HCT116 (cell line): ENCODE measurements at regions not wholly inside any gene's neighbourhood (a gene's known extent, or its start where the extent isn't known, plus 50 kb on each side); places are given as distances from the start of the nearest gene placed in this dataset.

ENCODE experiments used
- ATAC-seq: fragments of 200-7000 bp; cut with Tn5 transposase; 2 replicates; pipeline ENCODE4 v1.9.1; 2020; ENCODE audit warnings: mild to moderate bottlenecking, moderate library complexity
- BruUV-seq: library from RNA; stranded (reverse); fragments of 400-500 nt; replicated peaks from 2 replicates; lab custom pipeline; 2021; lab: Mats Ljungman, UMichigan
- CTCF ChIA-PET: fragments of 300-600 bp; sonication (Branson Sonifier 250); formaldehyde crosslinking; loops from one replicate; lab custom pipeline; 2021; ENCODE audit warnings: antibody characterized with exemption; lab: Charles Lee
- POLR2A ChIA-PET: fragments of 300-600, 350-600 bp; sonication (Branson Sonifier 250); formaldehyde crosslinking; loops from one replicate; lab custom pipeline; 2021; ENCODE audit warnings: antibody characterized with exemption; lab: Charles Lee
- RAD21 ChIA-PET, 2 experiments: fragments of 300-600 bp; sonication (Branson Sonifier 250); formaldehyde crosslinking; loops; one replicate each; lab custom pipeline; 2023; ENCODE audit warnings: low total read pairs in 2 of 2; ENCODE audit not compliant: uncharacterized antibody in 2 of 2, unreplicated experiment in 2 of 2, low non-redundant PET in 1 of 2; lab: Charles Lee
- DNase-seq: peaks from one replicate; pipeline ENCODE4 v3.0.0-alpha.2; 2010; ENCODE audit warnings: low read depth, low spot score
- H2AFZ ChIP-seq: fragments of 200-600 bp; shearing (Covaris generic), sonication (generic); 2 replicates; pipeline ENCODE4 v1.6.1; 2017; ENCODE audit warnings: low read depth, mixed run types, mixed read lengths, antibody characterized with exemption, low read length; ENCODE audit not compliant: poor library complexity, severe bottlenecking
- H3K27ac ChIP-seq: 2 replicates; pipeline ENCODE4 v1.5.1; 2012; ENCODE audit warnings: low read depth, low read length
- H3K27me3 ChIP-seq: fragments of 200-600 bp; sonication (generic); 2 replicates; pipeline ENCODE4 v1.6.1; 2016; ENCODE audit warnings: mixed run types, low read length, mixed read lengths; ENCODE audit not compliant: insufficient read depth
- H3K36me3 ChIP-seq, 2 experiments: fragments of 200-500 bp in 1 of 2; fragments of 200-600 bp in 1 of 2; sonication (Bioruptor generic) in 1 of 2; sonication (generic) in 1 of 2; 2 replicates each; pipeline versions ENCODE4 v1.5.1 to v1.6.1; 2014 to 2016; ENCODE audit warnings: low read length in 2 of 2, inconsistent platforms in 1 of 2, mixed read lengths in 1 of 2, mixed run types in 1 of 2; ENCODE audit not compliant: insufficient read depth in 2 of 2, control insufficient read depth in 1 of 2
- H3K4me1 ChIP-seq, 2 experiments: fragments of 200-600 bp in 1 of 2; sonication (generic) in 1 of 2; 2 replicates each; pipeline versions ENCODE4 v1.5.1 to v1.6.1; 2012 to 2017; ENCODE audit warnings: low read length in 2 of 2, inconsistent platforms in 1 of 2, mild to moderate bottlenecking in 1 of 2, mixed read lengths in 1 of 2, mixed run types in 1 of 2, moderate library complexity in 1 of 2; ENCODE audit not compliant: insufficient read depth in 2 of 2, control insufficient read depth in 1 of 2
- H3K4me2 ChIP-seq: fragments of 200-600 bp; sonication (generic); 2 replicates; pipeline ENCODE4 v1.6.1; 2017; ENCODE audit warnings: mixed run types, low read length, mixed read lengths
- H3K4me3 ChIP-seq, 2 experiments: fragments of 200-600 bp in 1 of 2; sonication (generic) in 1 of 2; replicated peaks in 1 of 2; 2 replicates each; pipeline ENCODE4 v1.5.1; 2011 to 2016; ENCODE audit warnings: low read length in 2 of 2, control low read depth in 1 of 2, low read depth in 1 of 2, mild to moderate bottlenecking in 1 of 2, mixed read lengths in 1 of 2, mixed run types in 1 of 2
- H3K79me2 ChIP-seq: fragments of 200-600 bp; sonication (generic); 2 replicates; pipeline ENCODE4 v1.6.1; 2017; ENCODE audit warnings: mild to moderate bottlenecking, mixed run types, low read length, moderate library complexity, mixed read lengths; ENCODE audit not compliant: insufficient read depth
- H3K9ac ChIP-seq: fragments of 200-600 bp; sonication (generic); 2 replicates; pipeline ENCODE4 v1.6.1; 2016; ENCODE audit warnings: low read length, mixed read lengths
- H3K9me2 ChIP-seq: fragments of 200-600 bp; sonication (generic), shearing (Covaris generic); 2 replicates; pipeline ENCODE4 v1.6.1; 2017; ENCODE audit warnings: mixed run types, mild to moderate bottlenecking, moderate library complexity; ENCODE audit not compliant: insufficient read depth
- H3K9me3 ChIP-seq, 2 experiments: fragments of 200-500 bp in 1 of 2; fragments of 200-600 bp in 1 of 2; sonication (Bioruptor generic) in 1 of 2; sonication (generic) in 1 of 2; 2 replicates each; pipeline ENCODE4 v1.6.1; 2014 to 2017; ENCODE audit warnings: low read length in 2 of 2, mixed read lengths in 2 of 2, inconsistent platforms in 1 of 2, low read depth in 1 of 2, mild to moderate bottlenecking in 1 of 2, mixed run types in 1 of 2, moderate library complexity in 1 of 2; ENCODE audit not compliant: control insufficient read depth in 1 of 2, insufficient read depth in 1 of 2
- H4K20me1 ChIP-seq: fragments of 200-600 bp; sonication (generic), shearing (Covaris generic); 2 replicates; pipeline ENCODE4 v1.6.1; 2017; ENCODE audit warnings: mixed run types, mild to moderate bottlenecking, moderate library complexity; ENCODE audit not compliant: insufficient read depth
- CTCF ChIP-seq, 3 experiments: fragments of 200-600 bp in 1 of 3; sonication (generic) in 1 of 3; IDR thresholded peaks in 2 of 3; conservative IDR thresholded peaks in 1 of 3; 2 replicates each; pipeline ENCODE4 v1.5.1; 2012 to 2017; ENCODE audit warnings: low read depth in 2 of 3, low read length in 2 of 3, antibody characterized with exemption in 1 of 3, borderline replicate concordance in 1 of 3, control low read depth in 1 of 3, mild to moderate bottlenecking in 1 of 3, mixed read lengths in 1 of 3, mixed run types in 1 of 3, moderate library complexity in 1 of 3; ENCODE audit not compliant: insufficient read depth in 1 of 3
- EGR1 ChIP-seq: IDR thresholded peaks from 2 replicates; pipeline ENCODE4 v1.6.1; 2012; ENCODE audit warnings: low read depth
- ELF1 ChIP-seq: IDR thresholded peaks from 2 replicates; pipeline ENCODE4 v1.6.1; 2012; ENCODE audit warnings: low read depth, borderline replicate concordance
- JUND ChIP-seq: IDR thresholded peaks from 2 replicates; pipeline ENCODE4 v1.6.1; 2012
- MAX ChIP-seq: IDR thresholded peaks from 2 replicates; pipeline ENCODE4 v1.6.1; 2012
- POLR2A ChIP-seq: IDR thresholded peaks from 2 replicates; pipeline ENCODE4 v1.7.0; 2011; ENCODE audit warnings: borderline replicate concordance; ENCODE audit not compliant: insufficient read depth, insufficient read length; ENCODE audit errors: extremely low read depth
- POLR2AphosphoS5 ChIP-seq: IDR thresholded peaks from 2 replicates; pipeline ENCODE4 v1.6.1; 2011; ENCODE audit warnings: mild to moderate bottlenecking, low read depth, low read length, moderate library complexity
- RAD21 ChIP-seq: IDR thresholded peaks from 2 replicates; pipeline ENCODE4 v1.6.1; 2012; ENCODE audit warnings: low read depth, mild to moderate bottlenecking
- SIN3A ChIP-seq: IDR thresholded peaks from 2 replicates; pipeline ENCODE4 v1.6.1; 2012; ENCODE audit warnings: low read depth
- SRF ChIP-seq: IDR thresholded peaks from 2 replicates; pipeline ENCODE4 v1.6.1; 2012; ENCODE audit warnings: low read depth
- ZBTB33 ChIP-seq: IDR thresholded peaks from 2 replicates; pipeline ENCODE4 v1.6.1; 2011; ENCODE audit warnings: mild to moderate bottlenecking, low read length, moderate library complexity; ENCODE audit not compliant: insufficient replicate concordance; ENCODE audit errors: extremely low read depth
- ZFX ChIP-seq: fragments of 450-650 bp; IDR thresholded peaks from 2 replicates; pipeline ENCODE4 v1.6.1; 2017
- intact Hi-C: fragments of 100-400 bp; cut with micrococcal nuclease; formaldehyde crosslinking; loops from 2 replicates; pipeline ENCODE4 v1.10.0; 2022

DNA sequence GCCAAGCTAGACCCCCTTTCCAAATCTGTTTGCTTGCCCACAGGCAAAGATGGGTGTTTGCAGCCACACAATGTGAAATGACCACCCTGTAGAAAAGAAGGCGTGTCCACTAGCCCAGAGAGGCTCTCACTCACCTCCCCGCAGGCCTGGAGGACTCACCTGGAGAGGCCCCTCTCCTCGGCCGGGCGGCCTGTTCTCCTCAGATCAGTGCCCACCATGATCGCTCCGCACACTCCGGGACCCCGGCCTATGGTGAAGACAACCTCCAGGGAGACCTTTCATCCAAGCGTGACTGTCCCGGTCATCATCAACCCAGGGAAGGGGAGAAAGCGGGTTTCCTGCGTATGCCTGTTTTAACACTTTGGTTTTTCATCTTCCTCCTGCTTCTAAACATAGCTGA, 328.7 kb upstream of the SALL3 start:
- POLR2A ChIA-PET = no interaction called here
- TF ChIP-seq ZFX (no peak), JUND (no peak), MAX (no peak), RAD21 (no peak), POLR2AphosphoS5 (no peak), POLR2A (no peak), ELF1 (no peak), EGR1 (no peak), SRF (no peak), ZBTB33 (no peak), CTCF (IDR thresholded peaks at IDR 0.05 in 2 of 3, conservative IDR thresholded peaks at IDR 0.05 in 1 of 3; ENCODE audit: borderline replicate concordance in 1 of 3, insufficient read depth in 1 of 3, low read depth in 2 of 3, low read length in 2 of 3) (no peak), SIN3A (no peak)
- H3K9me3 ChIP-seq = peaks cover 0 to 7% of the 10 kb centered on the region in 2 experiments; a peak in 1 of 4 replicates

More for the DNA sequence above, 328.7 kb upstream of the SALL3 start:
- Histone ChIP-seq H3K79me2 (no peaks in the 10 kb centered on the region), H3K36me3 (no peaks in the 10 kb centered on the region), H3K9me2 (no peaks in the 10 kb centered on the region), H3K4me1 (no peaks in the 10 kb centered on the region), H3K27ac (no peak overlapping the region), H3K4me2 (no peak overlapping the region), H2AFZ (no peak overlapping the region), H4K20me1 (no peaks in the 10 kb centered on the region), H3K4me3 (no peak overlapping the region), H3K27me3 (no peaks in the 10 kb centered on the region), H3K9ac (no peak overlapping the region)
- no peak for DNase-seq
- BruUV-seq = no TSS peak
- no peak for ATAC-seq
- RAD21 ChIA-PET = no interaction called here
- CTCF ChIA-PET = no interaction called here
- intact Hi-C loops = no loop called here
